ENCODE measurements at regions not wholly inside any gene's neighbourhood (a gene's known extent, or its start where the extent isn't known, plus 50 kb on each side); places are given as distances from the start of the nearest gene placed in this dataset.

DNA sequence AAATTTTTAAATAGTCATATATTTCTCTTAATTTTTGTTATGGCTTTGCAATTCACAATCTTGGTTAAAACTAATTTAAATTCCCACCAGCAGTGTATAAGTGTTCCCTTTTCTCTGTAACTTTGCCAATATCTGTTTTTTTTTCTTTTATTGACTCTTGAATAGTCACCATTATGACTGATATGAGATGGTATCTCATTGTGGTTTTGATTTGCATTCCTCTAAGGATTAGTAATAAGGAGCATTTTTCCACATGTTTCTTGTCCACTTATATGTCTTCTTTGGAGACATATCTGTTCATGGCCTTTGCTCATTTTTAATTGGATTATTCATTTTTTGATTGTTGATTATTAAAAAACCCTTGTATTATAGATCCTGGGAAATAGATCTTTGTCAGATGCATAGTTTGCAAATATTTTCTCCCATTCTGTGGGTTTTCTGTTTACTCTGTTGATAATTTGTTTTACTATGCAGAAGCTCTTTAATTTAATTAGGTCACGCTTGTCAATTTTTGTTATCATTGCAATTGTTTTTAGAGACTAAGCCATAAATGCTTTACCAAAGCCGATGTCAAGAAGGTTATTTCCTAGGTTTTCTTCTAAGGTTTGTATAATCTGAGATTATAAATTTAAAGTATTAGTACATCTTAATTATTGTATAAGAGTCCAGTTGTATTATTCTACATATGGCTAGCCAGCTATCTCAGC lies 610.9 kb downstream of the CHSY3 start:
- Histone ChIP-seq H2AFZ (ENCODE audit: low read length) (no peak overlapping the region), H3K4me1 (replicated peaks in 1 of 4; ENCODE audit: control insufficient read depth in 3 of 4, insufficient read depth in 4 of 4, low read length in 3 of 4) (peaks cover 0 to 2% (median 0%) of the 10 kb centered on the region in 4 experiments; a peak in 1 of 7 replicates), H2BK20ac (ENCODE audit: low read length) (no peak overlapping the region), H3K23me2 (ENCODE audit: low read depth, low read length) (no peaks in the 10 kb centered on the region), H2BK12ac (ENCODE audit: low read depth, low read length) (no peak overlapping the region), H3K4me3 (ENCODE audit: extremely low read depth in 1 of 4, insufficient read depth in 2 of 4, low read depth in 3 of 4, low read length in 4 of 4) (no peak overlapping the region), H3K23ac (ENCODE audit: insufficient read length) (no peak overlapping the region), H3K79me1 (ENCODE audit: low read depth, low read length) (no peaks in the 10 kb centered on the region), H4K91ac (replicated peaks; ENCODE audit: insufficient read length, low read length) (no peak overlapping the region), H2AK5ac (ENCODE audit: low read depth, low read length) (no peak overlapping the region), H3K4me2 (ENCODE audit: insufficient read depth in 1 of 2, low read depth in 2 of 2, low read length in 2 of 2) (no peak overlapping the region), H3K9ac (replicated peaks in 1 of 4; ENCODE audit: extremely low read depth in 1 of 4, low read depth in 3 of 4, low read length in 3 of 4) (no peak overlapping the region), H3K27me3 (replicated peaks in 1 of 4; ENCODE audit: control insufficient read depth in 3 of 4, extremely low read depth in 1 of 4, insufficient read depth in 3 of 4, low read length in 3 of 4) (no peaks in the 10 kb centered on the region), H3K9me3 (ENCODE audit: insufficient read depth in 2 of 2, low read depth in 1 of 2, low read length in 1 of 2) (no peaks in the 10 kb centered on the region), H3K36me3 (ENCODE audit: control insufficient read depth in 2 of 4, insufficient read depth in 4 of 4, low read length in 3 of 4) (no peaks in the 10 kb centered on the region), H2BK120ac (replicated peaks; ENCODE audit: low read depth, low read length) (no peak overlapping the region), H3K18ac (ENCODE audit: extremely low read depth, low read length) (no peak overlapping the region), H4K8ac (ENCODE audit: extremely low read depth, insufficient read depth, low read length) (no peak overlapping the region), H4K20me1 (replicated peaks in 1 of 2; ENCODE audit: control insufficient read depth in 1 of 2, insufficient read depth in 2 of 2, low read length in 2 of 2) (no peaks in the 10 kb centered on the region), H3K27ac (ENCODE audit: low read depth, low read length) (no peak overlapping the region), H3K14ac (ENCODE audit: insufficient read length) (no peak overlapping the region), H4K5ac (ENCODE audit: insufficient read length, low read depth, low read length) (no peak overlapping the region), H3K79me2 (ENCODE audit: control insufficient read depth in 1 of 2, insufficient read depth in 2 of 2, low read length in 2 of 2) (no peaks in the 10 kb centered on the region), H3K4ac (replicated peaks; ENCODE audit: insufficient read length, low read depth, low read length) (no peak overlapping the region), H2BK15ac (ENCODE audit: low read length) (no peak overlapping the region), H3K56ac (replicated peaks; ENCODE audit: insufficient read length, low read depth, low read length) (no peak overlapping the region), H2BK5ac (ENCODE audit: low read depth, low read length) (no peak overlapping the region)
- 94% methylated on average over 2 of the region's 2 CpGs; no CpG with 5 or more reads in 1 of the 2 experiments for WGBS, 2 experiments (ENCODE audit: extremely low coverage in 1 of 2, insufficient coverage in 1 of 2, insufficient read length in 1 of 2, insufficient replicate concordance in 2 of 2, low coverage in 1 of 2, low lambda C conversion rate in 2 of 2, missing lambda C conversion rate in 1 of 2)
- ChIA-PET CTCF (ENCODE audit: partially characterized antibody) (no interaction called here), POLR2A (ENCODE audit: partially characterized antibody) (no interaction called here)
- no peak for FAIRE-seq
- no peak for DNase-seq (ENCODE audit: low read depth in 1 of 2, low spot score in 2 of 2)
- TF ChIP-seq SAP30 (IDR thresholded peaks at IDR 0.05; ENCODE audit: insufficient read depth, insufficient replicate concordance, low read length) (no peak), CBX5 (IDR thresholded peaks at IDR 0.05; ENCODE audit: low read depth, low read length) (no peak), EZH2 (IDR thresholded peaks at IDR 0.05; ENCODE audit: low read depth, low read length, severe bottlenecking) (no peak), JUN (IDR thresholded peaks at IDR 0.05; ENCODE audit: low read depth, low read length) (no peak), HDAC6 (IDR thresholded peaks at IDR 0.05; ENCODE audit: low read depth, low read length) (no peak), KDM4A (IDR thresholded peaks at IDR 0.05; ENCODE audit: low read depth, low read length, severe bottlenecking) (no peak), NRF1 (IDR thresholded peaks at IDR 0.05; ENCODE audit: low read depth, low read length) (no peak), GTF2F1 (IDR thresholded peaks at IDR 0.05; ENCODE audit: borderline replicate concordance, low read depth, low read length) (no peak), BACH1 (IDR thresholded peaks at IDR 0.05; ENCODE audit: low read length) (no peak), ASH2L (IDR thresholded peaks at IDR 0.05; ENCODE audit: low read length) (no peak), TAF7 (optimal IDR thresholded peaks at IDR 0.05; ENCODE audit: borderline replicate concordance, low read depth, low read length) (no peak), SP1 (IDR thresholded peaks at IDR 0.05; ENCODE audit: low read depth, low read length) (no peak), POLR2A (IDR thresholded peaks at IDR 0.05; ENCODE audit: control extremely low read depth in 1 of 2, low read depth in 2 of 2, low read length in 2 of 2) (no peak)
- TF ChIP-seq, protein P1, sequence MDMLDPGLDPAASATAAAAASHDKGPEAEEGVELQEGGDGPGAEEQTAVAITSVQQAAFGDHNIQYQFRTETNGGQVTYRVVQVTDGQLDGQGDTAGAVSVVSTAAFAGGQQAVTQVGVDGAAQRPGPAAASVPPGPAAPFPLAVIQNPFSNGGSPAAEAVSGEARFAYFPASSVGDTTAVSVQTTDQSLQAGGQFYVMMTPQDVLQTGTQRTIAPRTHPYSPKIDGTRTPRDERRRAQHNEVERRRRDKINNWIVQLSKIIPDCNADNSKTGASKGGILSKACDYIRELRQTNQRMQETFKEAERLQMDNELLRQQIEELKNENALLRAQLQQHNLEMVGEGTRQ (IDR thresholded peaks at IDR 0.05; ENCODE audit: low read length), result no peak

Measured in H1 (cell line).